Neuronal stem cell (in vitro differentiated cells): ENCODE measurements at regions not wholly inside any gene's neighbourhood (a gene's known extent, or its start where the extent isn't known, plus 50 kb on each side); places are given as distances from the start of the nearest gene placed in this dataset.

Source experiments
- DNase-seq: peaks from one replicate; pipeline ENCODE4 v3.0.0-alpha.2; 2013; ENCODE audit warnings: low spot score
- H2AFZ ChIP-seq: one replicate; pipeline ENCODE4 v1.6.1; 2013; ENCODE audit warnings: mild to moderate bottlenecking, low read length, inconsistent platforms
- H2AK5ac ChIP-seq: 2 replicates; pipeline ENCODE4 v1.6.1; 2013; ENCODE audit warnings: low read depth, mild to moderate bottlenecking, inconsistent platforms, low read length, moderate library complexity, mixed read lengths
- H2BK120ac ChIP-seq: 2 replicates; pipeline ENCODE4 v1.6.1; 2013; ENCODE audit warnings: low read depth, mild to moderate bottlenecking, inconsistent platforms, low read length, moderate library complexity, mixed read lengths
- H2BK12ac ChIP-seq: one replicate; pipeline ENCODE4 v1.6.1; 2013; ENCODE audit warnings: low read length, inconsistent platforms
- H2BK15ac ChIP-seq: 2 replicates; pipeline ENCODE4 v1.6.1; 2013; ENCODE audit warnings: mild to moderate bottlenecking, low read length, inconsistent platforms, mixed read lengths
- H2BK5ac ChIP-seq: one replicate; pipeline ENCODE4 v1.6.1; 2013; ENCODE audit warnings: inconsistent platforms, mild to moderate bottlenecking, low read length, moderate library complexity
- H3K14ac ChIP-seq: one replicate; pipeline ENCODE4 v1.6.1; 2013; ENCODE audit warnings: low read length, inconsistent platforms
- H3K18ac ChIP-seq: 2 replicates; pipeline ENCODE4 v1.6.1; 2013; ENCODE audit warnings: low read length, inconsistent platforms
- H3K23ac ChIP-seq: 2 replicates; pipeline ENCODE4 v1.6.1; 2013; ENCODE audit warnings: low read depth, mild to moderate bottlenecking, mixed read lengths, low read length, inconsistent platforms; ENCODE audit not compliant: poor library complexity
- H3K27ac ChIP-seq: replicated peaks from 3 replicates; pipeline ENCODE4 v1.5.1; 2013; ENCODE audit warnings: low read length, inconsistent platforms
- H3K27me3 ChIP-seq, 3 experiments: 2 replicates each; pipeline ENCODE4 v1.6.1; 2013; ENCODE audit warnings: low read length in 3 of 3, mild to moderate bottlenecking in 2 of 3, inconsistent platforms in 1 of 3, low read depth in 1 of 3, mixed read lengths in 1 of 3, moderate library complexity in 1 of 3; ENCODE audit not compliant: control insufficient read depth in 3 of 3, insufficient read depth in 3 of 3
- H3K36me3 ChIP-seq, 2 donors: replicated peaks in 1 of 2; 2 replicates each; pipeline ENCODE4 v1.6.1; 2013; ENCODE audit warnings: low read length in 2 of 2; ENCODE audit not compliant: control insufficient read depth in 2 of 2, insufficient read depth in 2 of 2
- H3K4ac ChIP-seq: 2 replicates; pipeline ENCODE4 v1.6.1; 2013; ENCODE audit warnings: inconsistent platforms, mild to moderate bottlenecking, low read length, moderate library complexity
- H3K4me1 ChIP-seq, 2 donors: 1 replicate in 1 of 2; 2 replicates in 1 of 2; pipeline ENCODE4 v1.6.1; 2013; ENCODE audit warnings: low read length in 2 of 2, low read depth in 1 of 2; ENCODE audit not compliant: control insufficient read depth in 2 of 2, insufficient read depth in 1 of 2
- H3K4me2 ChIP-seq: one replicate; pipeline ENCODE4 v1.6.1; 2013; ENCODE audit warnings: mild to moderate bottlenecking, low read length, inconsistent platforms; ENCODE audit not compliant: insufficient read depth, poor library complexity, severe bottlenecking
- H3K4me3 ChIP-seq, 2 donors: 2 replicates each; pipeline ENCODE4 v1.5.1; 2013; ENCODE audit warnings: low read length in 2 of 2, mild to moderate bottlenecking in 2 of 2, inconsistent platforms in 1 of 2, moderate library complexity in 1 of 2
- H3K79me1 ChIP-seq: one replicate; pipeline ENCODE4 v1.6.1; 2013; ENCODE audit warnings: low read depth, mild to moderate bottlenecking, inconsistent platforms, low read length, moderate library complexity
- H3K9ac ChIP-seq: one replicate; pipeline ENCODE4 v1.6.1; 2013; ENCODE audit warnings: mild to moderate bottlenecking, low read depth, low read length, inconsistent platforms; ENCODE audit not compliant: poor library complexity
- H3K9me3 ChIP-seq, 2 donors: replicated peaks in 1 of 2; 2 replicates each; pipeline versions ENCODE3 to v1.6.1; 2013; ENCODE audit warnings: low read length in 2 of 2, mild to moderate bottlenecking in 2 of 2, inconsistent platforms in 1 of 2, low read depth in 1 of 2, mixed read lengths in 1 of 2, moderate library complexity in 1 of 2; ENCODE audit not compliant: control insufficient read depth in 2 of 2, insufficient read depth in 1 of 2
- H4K8ac ChIP-seq: one replicate; pipeline ENCODE4 v1.6.1; 2013; ENCODE audit warnings: low read depth, mild to moderate bottlenecking, inconsistent platforms, low read length, moderate library complexity
- H4K91ac ChIP-seq: one replicate; pipeline ENCODE4 v1.6.1; 2013; ENCODE audit warnings: low read length, low read depth, mild to moderate bottlenecking, inconsistent platforms; ENCODE audit not compliant: poor library complexity
- WGBS, 2 donors: extraction: QIAGEN DNeasy Blood & Tissue Kit; methylation state at CpG; one replicate each; pipeline ENCODE4 v1.1.7; 2013; ENCODE audit warnings: missing lambda C conversion rate in 2 of 2, mixed read lengths in 1 of 2; ENCODE audit not compliant: insufficient read length in 2 of 2, insufficient replicate concordance in 1 of 2; ENCODE audit errors: extremely low coverage in 2 of 2; 5-methylcytosine and 5-hydroxymethylcytosine counted together

GRCh38 chr3:24947103-24947502 is 452.5 kb upstream of the THRB start:
- Histone ChIP-seq H3K79me1 (no peaks in the 10 kb centered on the region), H3K14ac (no peak overlapping the region), H3K4me3 (no peak overlapping the region), H2AK5ac (no peak overlapping the region), H3K4ac (no peak overlapping the region), H3K27ac (no peak overlapping the region), H3K18ac (no peak overlapping the region), H2BK15ac (no peak overlapping the region), H2BK12ac (no peak overlapping the region), H3K23ac (no peak overlapping the region), H3K27me3 (peaks cover 0 to 6% (median 0%) of the 10 kb centered on the region in 3 experiments), H4K8ac (no peak overlapping the region), H3K4me1 (no peaks in the 10 kb centered on the region), H2AFZ (no peak overlapping the region), H2BK120ac (no peak overlapping the region), H3K36me3 (no peaks in the 10 kb centered on the region), H3K9ac (no peak overlapping the region), H3K9me3 (no peaks in the 10 kb centered on the region), H4K91ac (no peak overlapping the region), H3K4me2 (no peak overlapping the region), H2BK5ac (no peak overlapping the region)
- DNase-seq, result no peak
- no CpG with 5 or more reads among the region's 4 CpGs for WGBS, 2 donors

GRCh38 chr3:24951180-24951579 is 456.5 kb upstream of the THRB start:
- H2AFZ ChIP-seq, result no peak overlapping the region
- no peak overlapping the region for H2AK5ac ChIP-seq
- WGBS, 2 donors, result no CpG with 5 or more reads among the region's 4 CpGs
- no peak overlapping the region for H3K27ac ChIP-seq
- H2BK12ac ChIP-seq, result no peak overlapping the region
- no peak overlapping the region for H3K14ac ChIP-seq
- no peak overlapping the region for H2BK5ac ChIP-seq
- H3K4ac ChIP-seq, result no peak overlapping the region
- H3K36me3 ChIP-seq, result no peaks in the 10 kb centered on the region
- DNase-seq, result no peak
- no peak overlapping the region for H4K8ac ChIP-seq
- no peak overlapping the region for H3K4me3 ChIP-seq
- no peak overlapping the region for H3K23ac ChIP-seq
- H3K4me1 ChIP-seq, result peaks cover 0 to 1% of the 10 kb centered on the region in 2 donors
- H3K27me3 ChIP-seq, result peaks cover 0 to 6% (median 0%) of the 10 kb centered on the region in 3 experiments
- H3K9me3 ChIP-seq, result no peaks in the 10 kb centered on the region
- H3K4me2 ChIP-seq, result no peak overlapping the region
- H4K91ac ChIP-seq, result no peak overlapping the region
- H2BK15ac ChIP-seq, result no peak overlapping the region
- H3K18ac ChIP-seq, result peak overlapping the region; percentile 13
- H3K9ac ChIP-seq, result no peak overlapping the region
- no peaks in the 10 kb centered on the region for H3K79me1 ChIP-seq
- H2BK120ac ChIP-seq, result peak overlapping the region; percentile 65

- Histone ChIP-seq H3K18ac (no peak overlapping the region), H3K27me3 (peaks cover 0 to 6% (median 0%) of the 10 kb centered on the region in 3 experiments), H3K14ac (no peak overlapping the region), H2BK15ac (no peak overlapping the region), H3K4me2 (peak overlapping the region; percentile 22), H3K4me3 (no peak overlapping the region), H2AFZ (no peak overlapping the region), H3K79me1 (no peaks in the 10 kb centered on the region), H2BK120ac (no peak overlapping the region), H3K4me1 (peaks cover 0 to 1% of the 10 kb centered on the region in 2 donors), H2BK5ac (no peak overlapping the region), H2BK12ac (no peak overlapping the region), H3K9ac (no peak overlapping the region), H4K8ac (no peak overlapping the region), H3K36me3 (no peaks in the 10 kb centered on the region), H3K4ac (no peak overlapping the region), H3K27ac (no peak overlapping the region), H2AK5ac (no peak overlapping the region), H3K23ac (no peak overlapping the region), H3K9me3 (no peaks in the 10 kb centered on the region), H4K91ac (no peak overlapping the region)
- no CpG with 5 or more reads among the region's 6 CpGs for WGBS, 2 donors
- peak; percentile 43 for DNase-seq
Observed at GRCh38 chr3:24952388-24952787, 457.7 kb upstream of the THRB start.

GRCh38 chr3:24953060-24953771 is 458.6 kb upstream of the THRB start:
- no peak overlapping the region for H4K91ac ChIP-seq
- DNase-seq, result no peak
- H2BK120ac ChIP-seq, result no peak overlapping the region

More at GRCh38 chr3:24953060-24953771, 458.6 kb upstream of the THRB start:
- H3K4me1 ChIP-seq, result peaks cover 0 to 1% of the 10 kb centered on the region in 2 donors
- H2BK12ac ChIP-seq, result no peak overlapping the region
- no peak overlapping the region for H3K27ac ChIP-seq
- no peaks in the 10 kb centered on the region for H3K79me1 ChIP-seq
- H2AFZ ChIP-seq, result no peak overlapping the region
- H3K4me2 ChIP-seq, result no peak overlapping the region
- H2BK5ac ChIP-seq, result no peak overlapping the region
- H3K9me3 ChIP-seq, result no peaks in the 10 kb centered on the region
- H3K36me3 ChIP-seq, result no peaks in the 10 kb centered on the region
- H3K4me3 ChIP-seq, result no peak overlapping the region
- H3K18ac ChIP-seq, result no peak overlapping the region
- H3K27me3 ChIP-seq, result peaks cover 0 to 6% (median 0%) of the 10 kb centered on the region in 3 experiments
- H2BK15ac ChIP-seq, result no peak overlapping the region
- no peak overlapping the region for H4K8ac ChIP-seq
- no peak overlapping the region for H3K4ac ChIP-seq
- no peak overlapping the region for H3K9ac ChIP-seq
- no peak overlapping the region for H2AK5ac ChIP-seq
- no peak overlapping the region for H3K14ac ChIP-seq
- 100% methylated on average over 1 of the region's 5 CpGs; no CpG with 5 or more reads in 1 of the 2 donors for WGBS, 2 donors
- H3K23ac ChIP-seq, result no peak overlapping the region
